SIG-M5 treated with dmso at 0.1 percent for 504 hours (cell line): ENCODE measurements at regions not wholly inside any gene's neighbourhood (a gene's known extent, or its start where the extent isn't known, plus 50 kb on each side); places are given as distances from the start of the nearest gene placed in this dataset.
A peak's percentile ranks its signal among the peaks of the same experiment; 100 is the strongest.

Experiments used
- DNase-seq: peaks from one replicate; lab custom pipeline; 2025; ENCODE audit not compliant: unreplicated experiment; lab: John Stamatoyannopoulos, UW

DNA sequence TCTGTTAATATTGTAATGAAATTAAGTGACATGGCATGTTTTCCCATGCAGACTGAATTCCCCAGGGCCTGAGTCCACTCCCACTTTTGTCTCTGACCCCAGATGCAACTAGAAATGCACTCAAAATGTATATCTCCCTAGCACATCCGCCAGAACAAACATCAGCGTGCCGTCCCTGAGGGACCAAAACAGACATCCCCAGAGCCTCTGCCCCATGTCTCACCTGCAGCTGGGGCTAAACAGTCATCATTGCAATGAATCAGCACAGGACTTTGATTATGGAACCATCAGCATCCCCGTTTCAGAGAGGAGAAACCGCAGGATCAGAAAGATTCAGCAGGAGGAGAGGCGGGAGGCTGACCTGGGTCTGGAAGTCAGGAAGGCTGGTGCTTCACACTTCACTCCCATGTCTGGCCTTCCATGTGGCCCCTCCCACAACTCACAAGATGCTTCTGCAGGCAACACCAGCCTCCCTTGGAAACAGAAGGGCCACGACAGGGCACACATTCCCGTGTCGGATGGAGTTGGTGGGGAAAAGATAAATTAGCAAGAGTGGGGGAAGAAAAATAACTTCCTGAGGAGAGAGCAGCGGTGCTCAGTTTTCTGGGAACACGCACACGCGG, 130.6 kb upstream of the VSTM2B start:
- DNase-seq = no peak

- no peak for DNase-seq
Observed at GRCh38 chr19:29395734-29396414, 129.9 kb upstream of the VSTM2B start.

- DNase-seq = no peak
Observed at GRCh38 chr19:29396925-29397324, 128.9 kb upstream of the VSTM2B start.

DNA sequence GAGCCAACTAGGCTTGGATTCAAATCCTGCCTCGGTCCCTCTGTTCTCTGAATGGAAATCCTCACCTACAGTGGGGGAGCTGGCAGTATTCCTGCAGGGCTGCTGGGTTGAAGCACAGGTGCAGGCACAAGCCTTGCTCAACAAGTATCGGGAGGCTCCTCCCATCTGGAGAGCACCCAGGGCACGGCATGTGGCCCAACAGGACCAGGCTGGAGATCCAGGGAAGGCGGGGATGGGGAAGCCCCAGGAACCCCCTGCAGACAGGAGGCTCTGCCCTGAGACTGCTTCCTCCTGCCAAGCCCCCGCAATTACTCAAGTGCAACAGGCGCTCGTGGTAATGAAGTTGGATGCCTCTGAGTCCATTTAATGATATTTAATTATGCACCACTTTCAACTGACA, 128.0 kb upstream of the VSTM2B start:
- no peak for DNase-seq

DNA sequence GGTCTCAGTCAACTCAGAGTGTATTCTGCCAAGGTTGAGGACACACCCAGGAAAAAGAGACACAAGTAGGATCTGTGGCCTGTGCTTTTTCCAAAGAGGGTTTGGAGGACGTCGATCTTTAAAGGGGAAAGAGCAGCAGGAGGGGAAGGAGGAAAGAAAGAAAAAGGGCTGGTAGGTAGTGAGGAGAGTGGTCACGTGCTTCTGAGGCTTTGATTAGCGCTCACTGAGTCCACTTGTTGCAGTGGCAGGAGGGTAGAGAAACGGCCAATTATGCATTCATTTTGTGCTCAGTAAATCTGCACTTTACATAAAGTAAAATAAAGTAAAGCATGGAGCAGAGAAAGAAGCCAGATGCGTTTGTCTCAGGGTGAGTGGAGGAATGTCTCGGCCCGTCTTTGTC, 126.0 kb upstream of the VSTM2B start:
- no peak for DNase-seq

DNA sequence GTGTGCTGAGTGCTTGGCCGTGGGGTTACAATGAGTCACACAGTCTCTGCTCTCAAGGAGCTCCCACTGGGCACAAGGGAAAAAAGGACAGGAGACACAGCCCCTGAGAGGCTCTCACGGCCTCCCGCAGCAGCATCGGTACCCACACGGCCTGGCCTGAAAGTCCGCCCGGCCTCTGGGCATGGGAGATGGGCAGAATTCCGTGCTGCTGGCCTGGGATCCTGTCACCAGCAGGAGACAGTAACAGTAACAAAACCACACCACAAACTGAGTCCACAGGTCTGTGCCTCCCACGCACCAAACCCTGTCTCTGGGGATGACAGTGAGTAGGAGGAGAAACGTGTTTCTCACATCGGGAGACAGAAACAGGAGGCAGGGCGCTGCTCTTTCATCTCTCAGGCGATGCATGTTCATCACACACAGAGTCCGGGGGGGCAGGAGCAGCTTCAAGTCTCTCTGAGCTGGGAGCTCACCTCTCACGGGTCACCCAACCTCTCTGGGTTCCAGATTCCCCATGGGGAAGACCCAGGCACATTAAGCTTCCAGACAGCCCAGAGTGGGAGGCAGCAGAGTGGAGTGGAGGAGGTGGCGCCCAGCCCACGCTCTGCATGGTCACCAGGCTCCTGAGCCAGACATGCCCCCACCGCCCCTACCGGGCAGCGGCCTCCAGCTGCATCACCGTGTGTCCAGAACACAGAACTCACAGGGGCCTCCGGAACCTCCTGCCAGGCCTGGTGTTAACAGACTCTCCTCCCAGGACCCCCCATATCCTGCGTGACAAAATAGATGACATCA, 124.7 kb upstream of the VSTM2B start:
- no peak for DNase-seq

GRCh38 chr19:29401712-29402421, 123.9 kb upstream of the VSTM2B start:
- no peak for DNase-seq

GRCh38 chr19:29402563-29402962, 123.2 kb upstream of the VSTM2B start:
- no peak for DNase-seq

DNA sequence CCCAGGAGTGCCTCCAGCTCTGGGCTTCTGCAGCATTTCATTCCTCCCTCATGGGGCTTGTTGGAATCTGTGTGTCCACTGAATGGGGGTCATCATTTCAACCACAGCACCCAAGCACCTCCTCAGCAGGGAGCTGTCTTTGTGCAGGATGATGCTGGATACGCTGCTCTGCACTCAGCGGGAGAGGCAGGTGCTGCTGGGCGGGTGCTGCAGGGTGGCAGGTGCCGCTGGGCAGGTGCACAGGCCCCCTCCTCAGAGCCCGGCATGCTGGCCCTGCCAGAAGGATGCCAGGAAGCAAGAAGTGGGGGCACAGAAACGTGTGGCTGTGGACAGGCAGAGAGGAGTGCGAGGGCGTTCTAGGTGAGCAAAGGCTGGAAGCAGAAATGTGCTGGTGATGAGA, 121.8 kb upstream of the VSTM2B start:
- DNase-seq = no peak

GRCh38 chr19:29404951-29405727, 120.7 kb upstream of the VSTM2B start:
- peak; percentile 33 for DNase-seq

- no peak for DNase-seq
Observed at GRCh38 chr19:29405728-29405995, 120.1 kb upstream of the VSTM2B start.

- no peak for DNase-seq
Observed at GRCh38 chr19:29409076-29409862, 116.5 kb upstream of the VSTM2B start.

DNA sequence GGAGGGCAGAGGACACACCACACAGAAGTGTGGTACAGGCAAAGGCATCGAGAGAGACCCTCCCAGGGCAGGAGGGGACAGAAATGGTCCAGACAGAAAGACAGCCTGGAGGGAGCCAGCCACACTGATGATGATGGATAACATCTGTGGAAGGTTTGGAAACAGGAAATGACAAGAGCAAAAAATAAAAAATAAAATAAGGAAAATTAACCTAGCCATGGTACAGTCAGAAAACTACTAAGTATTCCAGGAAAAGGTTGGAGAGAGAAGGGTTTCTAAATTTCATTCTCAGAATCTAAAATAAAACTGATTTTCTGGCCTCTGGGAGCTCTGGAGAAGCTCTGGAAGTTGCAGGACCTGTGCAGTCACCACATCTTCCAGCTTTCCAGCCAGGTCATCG, 115.2 kb upstream of the VSTM2B start:
- no peak for DNase-seq

DNA sequence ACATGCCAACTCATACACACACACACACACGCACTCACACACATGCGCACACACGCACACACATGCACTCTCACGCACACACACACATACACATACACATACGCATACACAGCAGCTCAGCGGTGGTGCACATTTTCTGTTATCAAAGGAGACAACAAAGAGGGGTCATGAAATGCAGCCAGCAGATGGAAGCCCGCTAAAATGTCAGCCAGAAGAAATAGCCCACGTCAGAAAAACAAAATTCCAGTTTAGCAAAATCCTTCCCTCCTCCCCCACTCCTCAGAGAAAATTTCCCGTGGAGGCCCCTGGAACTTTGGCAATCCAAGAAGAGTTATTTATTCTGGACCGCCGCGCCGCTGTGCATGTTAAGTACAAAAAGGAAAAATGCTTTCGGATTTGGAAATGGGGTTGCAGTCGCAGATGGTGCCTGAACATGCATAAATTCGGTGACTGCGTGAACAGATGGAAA, 114.6 kb upstream of the VSTM2B start:
- no peak for DNase-seq

DNA sequence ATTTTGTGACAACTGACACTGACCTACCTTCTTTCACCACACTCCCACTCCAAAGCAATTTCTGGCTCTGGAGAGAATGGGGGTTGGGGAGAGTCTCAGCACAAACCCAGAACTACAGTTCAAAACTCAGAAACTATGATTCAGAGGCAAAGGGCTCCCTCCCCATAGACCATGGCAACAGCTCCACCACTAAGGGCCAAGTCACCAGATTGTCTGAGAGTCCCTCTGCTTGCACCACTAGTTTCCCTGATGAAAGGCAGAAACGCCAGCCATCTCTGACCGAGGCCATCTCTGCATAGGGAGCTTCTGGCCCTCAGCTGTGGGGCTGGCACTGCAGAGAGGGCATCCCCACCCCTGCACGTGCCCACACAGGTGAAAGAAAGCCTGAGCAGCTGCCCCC, 112.4 kb upstream of the VSTM2B start:
- DNase-seq = no peak

DNA sequence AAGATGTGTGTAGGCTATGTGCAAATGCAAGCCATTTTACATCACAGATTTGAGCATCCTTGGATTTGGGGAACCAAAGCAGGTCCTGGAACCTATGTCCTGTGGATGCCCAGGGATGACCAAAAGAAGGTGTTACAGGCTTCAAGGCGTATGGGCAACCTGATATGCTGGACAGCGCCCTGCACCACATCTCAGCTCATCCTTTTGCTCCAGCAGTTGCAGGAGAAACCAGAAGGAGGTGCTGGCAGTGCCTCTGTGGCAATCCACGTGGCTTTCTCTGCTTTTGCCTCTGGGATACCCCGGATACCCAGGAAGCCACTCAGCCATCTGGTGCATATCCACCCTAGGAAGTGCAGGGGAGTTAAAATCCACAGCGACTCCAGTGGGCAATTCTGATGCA, 110.3 kb upstream of the VSTM2B start:
- no peak for DNase-seq

DNA sequence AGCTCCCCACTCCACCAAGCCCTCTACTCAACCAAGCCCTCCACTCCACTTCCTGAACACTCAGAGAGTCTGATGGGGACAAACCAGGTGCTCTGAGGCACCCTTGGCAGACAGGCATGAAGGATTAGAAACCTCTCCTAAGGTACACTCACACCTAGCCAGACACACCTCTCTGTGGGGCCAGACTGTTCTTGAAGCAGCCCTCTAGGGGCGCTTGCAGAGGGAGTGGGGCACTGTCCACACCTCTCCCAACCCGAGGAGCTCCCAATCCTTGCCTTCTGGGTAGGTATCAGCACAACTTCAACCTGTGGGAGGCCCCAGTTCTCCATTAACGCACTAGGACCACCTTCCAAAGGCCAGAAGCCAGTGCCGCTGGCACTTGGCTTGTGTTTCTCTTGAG, 108.7 kb upstream of the VSTM2B start:
- DNase-seq = no peak

- no peak for DNase-seq
Observed at GRCh38 chr19:29418201-29418600, 107.6 kb upstream of the VSTM2B start.

GRCh38 chr19:29420065-29420464, 105.7 kb upstream of the VSTM2B start:
- no peak for DNase-seq

GRCh38 chr19:29420482-29421195, 105.2 kb upstream of the VSTM2B start:
- DNase-seq = no peak
